GM19239 (cell line): ENCODE measurements at regions not wholly inside any gene's neighbourhood (a gene's known extent, or its start where the extent isn't known, plus 50 kb on each side); places are given as distances from the start of the nearest gene placed in this dataset.
"Not testable (repeated sequence)": the region's sequence is repeated elsewhere in the genome, so short reads cannot be mapped to it uniquely, and the experiment has no call there.

Experiments used
- DNase-seq: peaks from one replicate; pipeline ENCODE4 v3.0.0; 2011; ENCODE audit warnings: low spot score; ENCODE audit not compliant: insufficient read length
- FAIRE-seq: peaks from 2 replicates; lab custom pipeline; 2011; peaks lifted over from hg19 to GRCh38; lab: Jason Lieb, UNC

GRCh38 chr13:90709319-90709718 lies 638.2 kb upstream of the MIR17HG start:
- FAIRE-seq (no peak), DNase-seq (no peak)

- DNase-seq = no peak
- FAIRE-seq = no peak
Measured at GRCh38 chr13:90710164-90710759, 637.2 kb upstream of the MIR17HG start.

GRCh38 chr13:90713441-90714133 lies 633.9 kb upstream of the MIR17HG start:
- DNase-seq = no peak
- FAIRE-seq = no peak

GRCh38 chr13:90715485-90715884 lies 632.0 kb upstream of the MIR17HG start:
- DNase-seq = no peak
- FAIRE-seq = no peak

- DNase-seq = no peak
Measured at GRCh38 chr13:90717451-90717936, 630.0 kb upstream of the MIR17HG start.

GRCh38 chr13:90719461-90719860 lies 628.0 kb upstream of the MIR17HG start:
- FAIRE-seq (no peak), DNase-seq (no peak)

More at GRCh38 chr13:90717451-90717936, 630.0 kb upstream of the MIR17HG start:
- FAIRE-seq = no peak

GRCh38 chr13:90721937-90722336 lies 625.5 kb upstream of the MIR17HG start:
- no peak for FAIRE-seq

GRCh38 chr13:90723381-90723780 lies 624.1 kb upstream of the MIR17HG start:
- no peak for FAIRE-seq

More at GRCh38 chr13:90721937-90722336, 625.5 kb upstream of the MIR17HG start:
- no peak for DNase-seq

GRCh38 chr13:90726375-90726774 lies 621.1 kb upstream of the MIR17HG start:
- DNase-seq (no peak), FAIRE-seq (no peak)

More at GRCh38 chr13:90723381-90723780, 624.1 kb upstream of the MIR17HG start:
- no peak for DNase-seq

- DNase-seq = no peak
Measured at GRCh38 chr13:90732049-90732448, 615.4 kb upstream of the MIR17HG start.

GRCh38 chr13:90734497-90734896 lies 613.0 kb upstream of the MIR17HG start:
- not testable (repeated sequence) for FAIRE-seq, DNase-seq

More at GRCh38 chr13:90732049-90732448, 615.4 kb upstream of the MIR17HG start:
- FAIRE-seq = no peak

- no peak for FAIRE-seq
- DNase-seq = no peak
Measured at GRCh38 chr13:90738881-90739280, 608.6 kb upstream of the MIR17HG start.

- FAIRE-seq (no peak), DNase-seq (no peak)
Measured at GRCh38 chr13:90740099-90740498, 607.4 kb upstream of the MIR17HG start.

GRCh38 chr13:90742381-90742780 lies 605.1 kb upstream of the MIR17HG start:
- DNase-seq = no peak
- no peak for FAIRE-seq

GRCh38 chr13:90746230-90746629 lies 601.3 kb upstream of the MIR17HG start:
- no peak for FAIRE-seq
- DNase-seq = no peak

GRCh38 chr13:90750021-90750420 lies 597.5 kb upstream of the MIR17HG start:
- DNase-seq = no peak
- no peak for FAIRE-seq

- DNase-seq = no peak
- FAIRE-seq = no peak
Measured at GRCh38 chr13:90751026-90751425, 596.5 kb upstream of the MIR17HG start.

GRCh38 chr13:90752070-90752469 lies 595.4 kb upstream of the MIR17HG start:
- DNase-seq (no peak), FAIRE-seq (no peak)

- no peak for FAIRE-seq
Measured at GRCh38 chr13:90757127-90757680, 590.3 kb upstream of the MIR17HG start.

GRCh38 chr13:90760639-90761038 lies 586.8 kb upstream of the MIR17HG start:
- FAIRE-seq = no peak
- no peak for DNase-seq

More at GRCh38 chr13:90757127-90757680, 590.3 kb upstream of the MIR17HG start:
- DNase-seq = no peak

GRCh38 chr13:90763476-90764150 lies 583.9 kb upstream of the MIR17HG start:
- DNase-seq = no peak
- no peak for FAIRE-seq
